Astrocyte of the spinal cord (primary cell): ENCODE measurements at regions not wholly inside any gene's neighbourhood (a gene's known extent, or its start where the extent isn't known, plus 50 kb on each side); places are given as distances from the start of the nearest gene placed in this dataset.
A peak's percentile ranks its signal among the peaks of the same experiment; 100 is the strongest.

Experiments used
- DNase-seq: peaks from one replicate; pipeline ENCODE4 v3.0.0; 2011; ENCODE audit warnings: low read depth, low spot score
- H3K4me3 ChIP-seq: 2 replicates; pipeline ENCODE4 v1.5.1; 2011; ENCODE audit warnings: low read depth, mild to moderate bottlenecking, low read length, moderate library complexity
- CTCF ChIP-seq: IDR thresholded peaks from 2 replicates; pipeline ENCODE4 v1.5.1; 2012; ENCODE audit warnings: low read depth, mild to moderate bottlenecking, low read length, inconsistent platforms
- in situ Hi-C: cut with HindIII; loops from 2 replicates; pipeline ENCODE4 v1.10.0; 2017; ENCODE audit warnings: low sequenced_read_pairs

DNA sequence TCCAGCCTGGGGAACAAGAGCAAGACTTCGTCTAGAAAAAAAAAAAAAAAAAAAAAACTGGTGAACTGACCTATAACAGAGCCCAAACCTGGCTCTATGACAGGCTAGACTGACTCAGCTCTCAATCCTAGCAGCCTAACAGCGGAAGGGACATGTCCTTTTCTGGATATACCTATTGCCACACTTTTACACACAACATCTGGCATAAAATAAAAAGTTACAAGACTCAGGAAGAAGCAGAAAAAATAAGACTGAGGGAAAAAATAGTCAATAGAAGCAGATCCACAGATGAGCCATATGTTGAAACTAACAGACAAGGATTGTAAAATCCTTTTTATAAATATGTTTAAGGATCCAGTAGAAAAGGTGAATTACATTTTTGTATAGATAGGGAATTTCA, 57.5 kb upstream of the IPO9 start:
- DNase-seq, result no peak
- no peak for TF ChIP-seq CTCF
- in situ Hi-C loops, result no loop called here
- H3K4me3 ChIP-seq, result no peak overlapping the region

- no peak for TF ChIP-seq CTCF
- DNase-seq, result no peak
- H3K4me3 ChIP-seq, result no peak overlapping the region
- in situ Hi-C loops, result no loop called here
These were observed 56.8 kb upstream of the IPO9 start for GRCh38 chr1:201772178-201772577.

DNA sequence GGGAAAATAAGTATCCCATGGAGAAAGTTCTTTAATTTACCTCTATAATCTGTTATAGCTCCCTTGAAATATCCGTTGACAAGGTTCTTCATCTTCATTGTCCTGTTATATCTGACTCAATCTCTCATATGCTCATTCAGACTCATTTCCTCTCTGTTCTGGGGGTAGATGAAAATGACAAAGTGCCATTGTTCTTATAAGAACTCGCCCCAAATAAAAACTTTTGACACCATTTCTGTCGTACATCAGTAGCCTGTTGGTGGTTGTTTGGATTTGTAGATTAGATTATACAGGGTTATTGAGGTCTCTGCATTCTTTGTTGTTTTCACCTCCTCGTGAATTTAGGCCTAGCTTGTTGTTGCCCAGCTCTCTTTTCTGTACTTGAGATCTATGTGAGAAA, 55.2 kb upstream of the IPO9 start:
- in situ Hi-C loops, result no loop called here
- H3K4me3 ChIP-seq, result no peak overlapping the region
- DNase-seq, result no peak
- TF ChIP-seq CTCF, result no peak

GRCh38 chr1:201774224-201774982, 54.6 kb upstream of the IPO9 start:
- H3K4me3 ChIP-seq, result no peak overlapping the region
- in situ Hi-C loops, result no loop called here
- no peak for TF ChIP-seq CTCF
- DNase-seq, result peak; percentile 87

GRCh38 chr1:201774983-201775344, 54.0 kb upstream of the IPO9 start:
- no peak for DNase-seq
- in situ Hi-C loops, result no loop called here
- H3K4me3 ChIP-seq, result no peak overlapping the region
- TF ChIP-seq CTCF, result peak; percentile 16

DNA sequence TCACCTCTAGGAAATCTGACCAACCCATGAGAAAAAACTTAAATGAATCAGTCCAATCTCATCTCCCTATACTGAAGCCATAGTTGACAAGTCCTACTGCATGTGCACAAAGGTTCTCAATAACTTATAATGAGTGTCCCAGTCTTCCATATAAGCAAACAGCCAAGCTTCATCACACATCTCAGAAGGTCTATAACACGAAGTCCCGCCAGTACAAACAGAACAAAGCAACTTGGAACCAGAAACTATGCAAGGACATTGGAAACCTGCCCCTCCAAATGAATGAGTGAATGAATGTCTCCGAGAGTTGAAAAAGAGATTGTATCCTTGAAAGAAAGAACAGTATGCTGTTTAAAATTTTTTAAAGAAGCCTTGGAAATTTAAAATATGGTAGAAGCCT, 53.6 kb upstream of the IPO9 start:
- in situ Hi-C loops, result no loop called here
- DNase-seq, result no peak
- TF ChIP-seq CTCF, result no peak
- H3K4me3 ChIP-seq, result no peak overlapping the region
